ENCODE measurements at regions not wholly inside any gene's neighbourhood (a gene's known extent, or its start where the extent isn't known, plus 50 kb on each side); places are given as distances from the start of the nearest gene placed in this dataset.
"Not testable (repeated sequence)": the region's sequence is repeated elsewhere in the genome, so short reads cannot be mapped to it uniquely, and the experiment has no call there.

- DNase-seq, result not testable (repeated sequence)
Measured at GRCh38 chr2:55124682-55125081, 74.4 kb upstream of the RTN4 start.

GRCh38 chr2:55123851-55124269 is 73.6 kb upstream of the RTN4 start:
- no peak for DNase-seq

GRCh38 chr2:55120634-55121359 is 70.5 kb upstream of the RTN4 start:
- DNase-seq, result peak; percentile 87

GRCh38 chr2:55119711-55120487 is 69.6 kb upstream of the RTN4 start:
- peak; percentile 65 for DNase-seq

GRCh38 chr2:55118643-55119083 is 68.4 kb upstream of the RTN4 start:
- DNase-seq, result no peak

GRCh38 chr2:55116966-55117365 is 66.7 kb upstream of the RTN4 start:
- no peak for DNase-seq

GRCh38 chr2:55116598-55116964 is 66.3 kb upstream of the RTN4 start:
- DNase-seq, result no peak

- no peak for DNase-seq
Measured at GRCh38 chr2:55115761-55116597, 65.7 kb upstream of the RTN4 start.

- DNase-seq, result no peak
Measured at GRCh38 chr2:55114597-55114996, 64.3 kb upstream of the RTN4 start.

- DNase-seq, result no peak
Measured at GRCh38 chr2:55114082-55114481, 63.8 kb upstream of the RTN4 start.

GRCh38 chr2:55112229-55113031 is 62.2 kb upstream of the RTN4 start:
- peak; percentile 93 for DNase-seq

GRCh38 chr2:55111570-55112228 is 61.4 kb upstream of the RTN4 start:
- peak; percentile 68 for DNase-seq

- no peak for DNase-seq
Measured at GRCh38 chr2:55111230-55111569, 60.9 kb upstream of the RTN4 start.

- no peak for DNase-seq
Measured at GRCh38 chr2:55109219-55109891, 59.1 kb upstream of the RTN4 start.

GRCh38 chr2:55108456-55109160 is 58.4 kb upstream of the RTN4 start:
- no peak for DNase-seq

- no peak for DNase-seq
Measured at GRCh38 chr2:55107436-55107835, 57.2 kb upstream of the RTN4 start.

- DNase-seq, result no peak
Measured at GRCh38 chr2:55106148-55106547, 55.9 kb upstream of the RTN4 start.

- DNase-seq, result no peak
Measured at GRCh38 chr2:55105456-55105855, 55.2 kb upstream of the RTN4 start.

GRCh38 chr2:55103046-55103445 is 52.8 kb upstream of the RTN4 start:
- no peak for DNase-seq

- DNase-seq, result no peak
Measured at GRCh38 chr2:55102056-55102812, 52.0 kb upstream of the RTN4 start.
